ENCODE measurements at regions not wholly inside any gene's neighbourhood (a gene's known extent, or its start where the extent isn't known, plus 50 kb on each side); places are given as distances from the start of the nearest gene placed in this dataset.

GRCh38 chr4:130187587-130187986 lies 1091.6 kb downstream of the C4orf33 start:
- TF ChIP-seq SUZ12 (IDR thresholded peaks at IDR 0.05) (no peak), FOXK2 (IDR thresholded peaks at IDR 0.05) (no peak), FOXA1 (IDR thresholded peaks at IDR 0.05) (no peak), BHLHE40 (IDR thresholded peaks at IDR 0.05; ENCODE audit: borderline replicate concordance) (no peak)

Measured in HEK293T (cell line).